Duodenal mucosa (tissue), 2 donors: ENCODE measurements at regions not wholly inside any gene's neighbourhood (a gene's known extent, or its start where the extent isn't known, plus 50 kb on each side); places are given as distances from the start of the nearest gene placed in this dataset.
A peak's percentile ranks its signal among the peaks of the same experiment; 100 is the strongest.
"Not testable (repeated sequence)": the region's sequence is repeated elsewhere in the genome, so short reads cannot be mapped to it uniquely, and the experiment has no call there.

Experiments used
- H3K27ac ChIP-seq: one replicate; pipeline ENCODE4 v1.7.0; 2013; ENCODE audit warnings: low read depth, low read length
- H3K27me3 ChIP-seq, 2 donors: one replicate each; pipeline ENCODE4 v1.7.0; 2013; ENCODE audit warnings: low read length in 2 of 2, control low read depth in 1 of 2; ENCODE audit not compliant: insufficient read depth in 2 of 2, control insufficient read depth in 1 of 2
- H3K36me3 ChIP-seq, 2 donors: one replicate each; pipeline ENCODE4 v1.7.0; 2013; ENCODE audit warnings: low read length in 2 of 2, control low read depth in 1 of 2; ENCODE audit not compliant: insufficient read depth in 2 of 2, control insufficient read depth in 1 of 2
- H3K4me1 ChIP-seq, 2 donors: one replicate each; pipeline ENCODE4 v1.7.0; 2013; ENCODE audit warnings: low read length in 2 of 2, control low read depth in 1 of 2; ENCODE audit not compliant: insufficient read depth in 2 of 2, control insufficient read depth in 1 of 2
- H3K4me3 ChIP-seq, 2 donors: one replicate each; pipeline ENCODE4 v1.7.0; 2013; ENCODE audit warnings: low read length in 2 of 2, low read depth in 1 of 2
- H3K9ac ChIP-seq, 2 donors: one replicate each; pipeline ENCODE4 v1.7.0; 2013; ENCODE audit warnings: low read length in 2 of 2, low read depth in 1 of 2
- H3K9me3 ChIP-seq, 2 donors: one replicate each; pipeline ENCODE4 v1.7.0; 2013; ENCODE audit warnings: low read length in 2 of 2, control low read depth in 1 of 2; ENCODE audit not compliant: control insufficient read depth in 1 of 2

DNA sequence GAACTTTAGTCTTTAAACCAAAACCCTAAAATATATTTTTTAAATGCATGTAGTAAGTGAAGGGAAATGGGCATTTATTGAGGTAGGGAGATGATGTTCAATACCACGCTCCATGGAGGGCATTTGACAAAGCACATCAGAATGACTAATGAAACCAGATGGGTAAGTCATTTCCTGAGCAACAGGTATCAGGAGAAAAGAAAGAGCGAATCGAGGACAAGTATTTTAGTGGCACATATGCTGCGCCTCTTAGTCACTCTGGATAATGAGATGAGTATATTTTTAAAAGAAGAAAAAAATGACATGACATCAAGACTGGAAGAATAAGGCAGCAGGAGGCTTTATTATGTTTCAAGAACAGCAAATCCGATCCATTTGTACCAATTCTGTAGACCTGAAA is 129.0 kb upstream of the ARHGEF3 start:
- Histone ChIP-seq H3K4me3 (no peak overlapping the region), H3K4me1 (peaks cover 6 to 9% of the 10 kb centered on the region in 2 donors), H3K27me3 (no peaks in the 10 kb centered on the region), H3K9ac (no peak overlapping the region), H3K27ac (no peak overlapping the region), H3K36me3 (no peaks in the 10 kb centered on the region), H3K9me3 (no peaks in the 10 kb centered on the region)

DNA sequence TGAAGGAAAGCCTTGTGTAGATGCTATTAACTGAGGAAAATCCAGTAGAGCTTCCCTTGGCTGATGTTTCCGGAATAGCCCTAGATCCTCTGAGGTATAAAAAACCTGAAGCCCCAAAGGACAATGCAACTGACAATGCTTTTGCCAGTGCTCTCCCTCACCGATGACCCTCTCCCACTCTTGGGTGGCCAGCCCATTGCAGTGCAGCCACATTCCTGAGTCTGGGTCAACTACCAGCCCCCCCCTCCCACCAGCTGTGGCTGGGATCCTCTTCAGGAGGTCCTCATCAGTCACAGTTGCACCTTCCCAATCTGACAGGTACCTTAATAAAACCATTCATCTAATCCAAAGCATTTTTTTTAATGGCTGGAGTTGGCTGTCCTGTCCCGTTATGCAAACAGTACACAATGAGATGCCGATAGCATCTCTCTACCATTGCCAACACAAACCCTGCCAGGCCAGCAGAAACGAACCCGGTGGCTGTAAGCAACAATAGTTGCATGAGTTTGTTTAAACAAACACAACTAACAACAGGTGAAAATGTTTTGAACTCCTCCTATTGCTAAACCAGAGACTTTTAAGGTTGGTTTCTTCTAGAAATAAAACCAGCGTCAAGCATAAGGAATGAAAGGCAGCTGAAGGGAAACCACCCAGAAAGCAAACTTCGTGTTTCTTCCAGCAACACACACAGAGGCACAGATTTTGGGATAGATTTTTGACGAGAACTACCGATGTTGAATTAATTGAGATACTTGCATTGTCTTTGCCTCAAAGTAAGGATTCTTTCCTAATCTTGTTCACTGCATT is 128.3 kb upstream of the ARHGEF3 start:
- H3K27ac ChIP-seq: no peak overlapping the region
- no peaks in the 10 kb centered on the region for H3K36me3 ChIP-seq

DNA sequence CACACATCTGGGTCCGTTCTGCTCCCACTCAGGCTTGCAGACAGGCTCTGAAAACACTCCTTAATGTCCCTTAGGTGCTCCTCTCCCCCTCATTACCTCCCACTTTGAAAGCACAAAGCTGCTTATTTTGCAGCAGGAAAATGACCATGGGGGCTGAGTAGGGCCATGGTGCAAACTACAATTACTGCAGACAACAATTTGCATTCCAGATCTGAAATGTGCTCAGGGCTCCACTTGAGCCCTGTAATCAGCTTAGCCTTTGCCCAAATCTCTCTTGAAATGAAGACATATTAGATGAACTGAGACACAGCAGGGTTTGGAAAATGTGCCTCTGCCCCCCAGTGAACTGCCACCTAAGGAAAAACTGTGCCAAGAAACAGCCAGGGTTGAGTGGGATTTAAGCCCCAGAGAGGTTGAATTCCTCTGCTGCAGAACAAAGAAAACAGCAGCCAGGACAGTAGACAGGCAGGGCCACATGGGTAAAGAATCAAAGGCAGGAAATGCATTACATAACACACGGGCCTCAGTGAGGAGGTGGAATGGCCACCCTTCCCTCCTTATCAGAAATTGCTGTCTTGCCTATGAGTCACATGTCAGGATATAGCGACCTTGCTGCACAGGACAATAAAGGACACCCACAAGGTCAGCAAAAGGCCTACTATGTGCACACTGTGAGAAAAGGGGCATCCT is 126.8 kb upstream of the ARHGEF3 start:
- Histone ChIP-seq H3K36me3 (no peaks in the 10 kb centered on the region), H3K9me3 (no peaks in the 10 kb centered on the region), H3K9ac (no peak overlapping the region), H3K27me3 (no peaks in the 10 kb centered on the region), H3K27ac (no peak overlapping the region), H3K4me1 (peaks cover 14 to 20% of the 10 kb centered on the region in 2 donors), H3K4me3 (no peak overlapping the region)

More for the DNA sequence above, 128.3 kb upstream of the ARHGEF3 start:
- Histone ChIP-seq H3K9me3 (no peaks in the 10 kb centered on the region), H3K4me1 (peaks cover 6 to 9% of the 10 kb centered on the region in 2 donors), H3K27me3 (no peaks in the 10 kb centered on the region), H3K4me3 (no peak overlapping the region), H3K9ac (no peak overlapping the region)

DNA sequence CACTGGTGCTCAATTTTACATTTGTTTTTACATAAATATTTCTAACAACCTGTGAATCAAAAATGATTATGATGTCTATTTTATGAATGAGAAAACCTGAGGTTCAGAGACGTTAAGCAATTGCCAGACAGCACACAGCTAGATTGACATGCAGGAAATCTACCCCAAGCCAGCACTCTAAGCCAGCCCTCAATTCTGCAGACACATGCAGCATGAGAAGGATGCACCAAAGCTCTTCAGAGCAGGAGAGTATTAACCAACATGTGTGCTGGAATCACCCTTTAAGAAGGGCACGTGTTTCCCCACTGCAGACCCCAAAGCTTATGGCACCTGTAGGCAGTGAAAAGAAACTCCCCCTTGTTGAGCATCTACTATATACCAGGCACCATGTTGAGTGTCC is 126.1 kb upstream of the ARHGEF3 start:
- H3K4me1 ChIP-seq: peaks cover 16 to 21% of the 10 kb centered on the region in 2 donors
- H3K27me3 ChIP-seq: no peaks in the 10 kb centered on the region
- no peak overlapping the region for H3K27ac ChIP-seq

DNA sequence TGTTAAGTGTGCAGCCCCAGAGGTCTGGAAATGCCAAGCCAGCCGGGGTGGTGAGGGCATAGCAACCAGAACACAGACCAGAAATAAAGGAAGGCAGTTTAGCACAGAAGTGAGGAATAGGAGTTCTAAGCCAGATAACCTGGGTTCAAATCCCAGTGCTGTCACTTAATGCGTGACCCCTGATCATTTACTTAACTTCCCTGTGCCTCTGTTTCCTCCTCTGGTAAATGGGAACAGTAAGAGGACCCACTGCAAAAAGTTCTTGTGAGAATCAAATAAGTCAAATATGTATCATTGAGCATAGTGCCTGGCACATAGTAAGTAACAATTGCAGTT is 125.2 kb upstream of the ARHGEF3 start:
- Histone ChIP-seq H3K4me3 (no peak overlapping the region), H3K4me1 (peaks cover 17 to 21% of the 10 kb centered on the region in 2 donors), H3K9ac (no peak overlapping the region), H3K27ac (no peak overlapping the region), H3K27me3 (no peaks in the 10 kb centered on the region), H3K36me3 (no peaks in the 10 kb centered on the region), H3K9me3 (no peaks in the 10 kb centered on the region)

More for the DNA sequence above, 126.1 kb upstream of the ARHGEF3 start:
- Histone ChIP-seq H3K9ac (no peak overlapping the region), H3K36me3 (no peaks in the 10 kb centered on the region), H3K4me3 (no peak overlapping the region), H3K9me3 (no peaks in the 10 kb centered on the region)

DNA sequence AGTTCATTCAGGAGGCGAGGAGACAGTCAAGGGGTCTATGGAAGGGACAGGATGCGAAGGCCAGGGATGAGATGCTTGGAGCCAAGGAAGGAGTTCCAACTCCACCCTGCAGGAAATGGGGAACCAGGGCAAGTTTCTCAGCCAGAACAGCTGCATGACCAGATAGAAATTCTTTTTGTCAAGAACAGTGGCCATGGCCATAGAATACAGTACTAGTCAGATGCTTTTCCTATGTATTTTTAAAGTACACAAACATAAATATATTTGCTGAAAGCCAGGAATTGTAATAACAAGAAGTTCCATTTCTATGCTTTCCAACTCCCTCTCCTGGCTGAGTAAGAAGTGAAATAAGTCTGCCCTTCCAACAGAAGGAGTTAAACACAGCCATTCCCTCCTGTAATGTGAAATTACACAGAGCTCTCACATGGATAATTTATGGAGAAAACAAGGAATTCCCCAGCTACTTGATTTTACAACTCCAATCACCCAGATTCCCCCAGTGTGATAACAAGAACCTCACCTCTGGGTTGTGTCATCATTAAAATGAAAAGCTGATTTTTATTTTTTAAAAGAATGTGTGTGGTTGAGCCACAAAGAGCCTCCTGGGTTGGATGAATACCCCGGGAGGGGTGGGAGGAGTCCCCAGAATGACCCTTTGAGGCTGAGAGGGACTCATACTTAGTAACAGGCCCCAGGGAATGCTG is 124.6 kb upstream of the ARHGEF3 start:
- Histone ChIP-seq H3K27ac (no peak overlapping the region), H3K4me3 (no peak overlapping the region), H3K9ac (no peak overlapping the region), H3K27me3 (no peaks in the 10 kb centered on the region), H3K4me1 (peaks cover 21 to 23% of the 10 kb centered on the region in 2 donors), H3K36me3 (no peaks in the 10 kb centered on the region), H3K9me3 (no peaks in the 10 kb centered on the region)

DNA sequence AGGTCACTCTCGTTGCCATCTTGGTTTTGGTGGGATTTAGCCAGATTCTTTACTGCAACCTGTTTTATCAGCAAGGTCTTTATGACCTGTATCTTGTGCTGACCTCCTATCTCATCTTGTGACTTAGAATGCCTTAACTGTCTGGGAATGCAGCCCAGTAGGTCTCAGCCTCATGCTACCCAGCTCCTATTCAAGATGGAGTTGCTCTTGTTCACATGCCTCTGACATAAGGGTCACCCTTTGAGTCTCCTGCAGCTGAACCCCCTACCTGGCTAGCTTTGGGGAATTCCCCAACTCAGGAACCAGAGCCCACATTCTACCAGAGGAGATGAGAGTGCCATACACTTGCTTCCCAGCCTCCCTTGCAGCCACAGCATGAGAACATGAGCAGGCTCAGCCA is 123.0 kb upstream of the ARHGEF3 start:
- H3K27me3 ChIP-seq, H3K9ac ChIP-seq, H3K4me3 ChIP-seq, H3K36me3 ChIP-seq, H3K9me3 ChIP-seq, H3K27ac ChIP-seq: not testable (repeated sequence)
- peaks cover 21 to 23% of the 10 kb centered on the region in 2 donors for H3K4me1 ChIP-seq

DNA sequence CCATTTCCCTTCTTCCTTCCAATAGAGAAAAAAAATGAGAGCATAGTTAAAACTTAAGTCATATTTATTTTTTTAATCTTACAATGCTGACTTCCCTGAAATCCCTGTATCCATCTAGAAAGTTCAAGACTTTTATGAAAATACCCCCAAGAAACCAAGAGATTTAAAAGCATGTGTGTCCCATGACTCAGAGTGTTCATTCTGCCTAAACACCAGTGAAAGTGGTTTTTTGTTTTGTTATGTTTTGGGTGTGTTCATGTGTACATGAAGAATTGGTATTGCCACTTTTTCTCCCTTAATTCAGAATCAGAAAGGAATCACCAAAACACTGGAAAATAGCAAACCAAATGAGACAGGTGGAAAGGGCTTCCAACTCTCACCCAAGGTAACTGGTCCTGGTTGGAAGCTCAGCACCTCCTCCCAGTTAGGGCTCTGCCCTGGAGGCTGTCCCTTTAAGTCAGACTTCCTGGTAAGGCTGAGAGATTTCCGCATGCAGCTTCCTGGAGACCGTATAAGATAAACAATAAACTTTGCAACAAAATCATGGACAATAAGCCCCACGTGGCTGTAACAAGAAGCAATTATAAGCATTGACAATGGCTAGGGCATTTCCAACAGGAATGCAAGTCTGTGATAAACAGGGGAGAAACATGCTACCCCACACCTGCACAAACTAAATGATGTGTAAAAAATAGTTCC is 121.9 kb upstream of the ARHGEF3 start:
- Histone ChIP-seq H3K4me1 (peaks cover 21 to 23% of the 10 kb centered on the region in 2 donors), H3K27ac (no peak overlapping the region)

DNA sequence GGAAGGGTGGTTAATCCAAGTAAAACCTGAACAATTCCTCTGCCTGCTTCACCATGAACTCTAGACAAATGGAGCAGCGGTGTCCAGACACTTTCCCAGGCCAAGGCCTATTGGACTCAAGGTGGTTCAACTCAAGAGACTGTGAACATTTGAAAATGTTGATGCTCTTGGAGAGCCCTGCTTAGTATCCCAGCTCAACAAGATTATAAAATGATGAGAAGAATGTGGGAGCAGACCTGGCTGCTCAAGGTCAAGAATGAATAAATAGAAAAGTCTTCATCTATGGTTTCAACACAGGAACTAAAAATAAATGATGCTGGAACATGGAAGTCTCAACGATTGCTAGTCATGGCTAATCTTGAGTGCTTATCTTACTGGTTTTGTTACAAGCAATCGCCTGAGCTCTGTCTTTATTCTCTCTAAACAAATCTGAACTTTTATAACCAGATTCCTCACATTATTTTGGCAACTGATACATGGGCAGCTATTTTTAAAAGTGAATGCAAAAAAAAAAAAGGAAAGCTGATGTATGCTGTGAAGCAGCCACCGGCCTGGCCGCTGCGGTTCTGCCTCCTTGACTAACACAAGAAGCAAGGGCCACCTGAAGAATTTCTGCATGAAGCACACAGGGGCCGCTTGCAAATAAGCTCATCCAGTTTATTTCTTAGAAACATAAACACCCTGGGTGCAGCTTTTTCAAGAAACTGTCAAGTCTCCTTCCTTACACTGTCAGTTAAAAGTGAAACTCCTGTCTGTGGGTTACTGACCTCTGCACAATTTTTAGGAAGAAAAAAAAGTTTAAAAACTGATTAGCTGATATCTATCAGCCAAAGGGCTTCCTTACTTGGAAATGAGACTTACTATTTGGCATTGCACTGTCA is 120.1 kb upstream of the ARHGEF3 start:
- H3K27ac ChIP-seq: no peak overlapping the region
- no peak overlapping the region for H3K9ac ChIP-seq
- H3K27me3 ChIP-seq: no peaks in the 10 kb centered on the region
- peak overlapping the region in 1 of 2 donors; percentile 48 for H3K4me3 ChIP-seq
- H3K36me3 ChIP-seq: no peaks in the 10 kb centered on the region
- H3K9me3 ChIP-seq: no peaks in the 10 kb centered on the region
- peaks cover 28% of the 10 kb centered on the region in 2 donors for H3K4me1 ChIP-seq

More for the DNA sequence above, 121.9 kb upstream of the ARHGEF3 start:
- no peaks in the 10 kb centered on the region for H3K9me3 ChIP-seq
- H3K36me3 ChIP-seq: no peaks in the 10 kb centered on the region
- peak overlapping the region; percentile 39 to 41 for H3K4me3 ChIP-seq
- H3K9ac ChIP-seq: no peak overlapping the region
- H3K27me3 ChIP-seq: no peaks in the 10 kb centered on the region
